Esophagus muscularis mucosa (tissue), 3 donors: ENCODE measurements at regions not wholly inside any gene's neighbourhood (a gene's known extent, or its start where the extent isn't known, plus 50 kb on each side); places are given as distances from the start of the nearest gene placed in this dataset.

Source experiments
- CTCF ChIP-seq, 3 experiments: fragments of 200-600 bp in 2 of 3; fragments of 450-650 bp in 1 of 3; sonication (generic) in 2 of 3; IDR thresholded peaks; one replicate each; pipeline ENCODE4 v1.5.1; 2017 to 2019; ENCODE audit warnings: antibody characterized with exemption in 3 of 3, mild to moderate bottlenecking in 2 of 3, moderate library complexity in 1 of 3
- EP300 ChIP-seq: sonication (generic); formaldehyde crosslinking; IDR thresholded peaks from one replicate; pipeline ENCODE4 v1.6.1; 2017; ENCODE audit warnings: antibody characterized with exemption

GRCh38 chr18:61697306-61697909 is 195.4 kb downstream of the RNF152 start:
- TF ChIP-seq CTCF (IDR thresholded peaks at IDR 0.05) (no peak), EP300 (no peak)
